B cell (primary cell): ENCODE measurements at regions not wholly inside any gene's neighbourhood (a gene's known extent, or its start where the extent isn't known, plus 50 kb on each side); places are given as distances from the start of the nearest gene placed in this dataset.

Source experiments
- CTCF ChIP-seq: fragments of 200-600 bp; IDR thresholded peaks from one replicate; pipeline ENCODE4 v1.8.0; 2022; ENCODE audit warnings: antibody characterized with exemption, mild to moderate bottlenecking
- EZH2 ChIP-seq: IDR thresholded peaks from 2 replicates; pipeline ENCODE4 v1.6.1; 2012; ENCODE audit warnings: borderline replicate concordance, low read depth, mild to moderate bottlenecking, moderate library complexity, low read length; ENCODE audit not compliant: insufficient read depth, poor library complexity, severe bottlenecking

DNA sequence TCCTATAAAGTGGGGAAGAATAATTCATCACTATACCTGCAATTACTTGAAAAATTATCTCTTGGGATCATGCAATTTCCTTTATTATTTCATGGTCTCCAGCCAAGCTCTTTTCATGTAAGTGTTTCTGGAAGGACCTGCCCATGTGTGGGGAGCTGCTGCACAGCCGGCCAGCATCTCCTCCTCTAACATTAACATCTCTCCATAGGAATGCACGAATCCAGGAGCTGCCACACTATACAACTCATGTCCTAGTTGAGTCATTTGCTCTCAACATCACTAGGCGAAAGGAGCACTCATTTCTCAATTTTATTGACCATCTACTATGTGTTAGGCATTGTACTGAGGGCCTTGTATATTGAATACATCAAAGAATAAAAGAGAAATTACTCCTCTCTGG, 144.3 kb upstream of the ERBB4 start:
- TF ChIP-seq CTCF = no peak
- no peak for TF ChIP-seq EZH2
